HepG2 (cell line): ENCODE measurements at regions not wholly inside any gene's neighbourhood (a gene's known extent, or its start where the extent isn't known, plus 50 kb on each side); places are given as distances from the start of the nearest gene placed in this dataset.

Experiments
- ATAC-seq: fragments of 200-7000 bp; cut with Tn5 transposase; 3 replicates; pipeline ENCODE4 v1.9.1; 2020; ENCODE audit warnings: mild to moderate bottlenecking, moderate library complexity
- BruUV-seq: library from RNA; stranded (reverse); fragments of 400-500 nt; replicated peaks from 2 replicates; lab custom pipeline; 2021; lab: Mats Ljungman, UMichigan
- CTCF ChIA-PET: fragments of 300-600 bp; formaldehyde crosslinking; extraction: SDS; loops from one replicate; lab custom pipeline; 2021; ENCODE audit warnings: low total read pairs, inconsistent platforms, low intra/inter-chr PET ratio; lab: Yijun Ruan, JAX
- POLR2A ChIA-PET: fragments of 350-600 bp; sonication (Branson Sonifier 250); formaldehyde crosslinking; loops from one replicate; lab custom pipeline; 2020; ENCODE audit warnings: antibody characterized with exemption, inconsistent platforms; lab: Yijun Ruan, JAX
- DNase-seq: peaks from one replicate; pipeline ENCODE4 v3.0.0-alpha.2; 2015; ENCODE audit warnings: low spot score
- FAIRE-seq: peaks from 3 replicates; lab custom pipeline; 2011; peaks lifted over from hg19 to GRCh38; lab: Jason Lieb, UNC
- H2AFZ ChIP-seq: one replicate; pipeline ENCODE4 v1.6.1; 2011; ENCODE audit warnings: low read length, inconsistent platforms
- H3K27ac ChIP-seq: fragments of 300-600 bp; 3 replicates; pipeline ENCODE4 v1.8.0; 2011; ENCODE audit warnings: mixed run types, mild to moderate bottlenecking, mixed read lengths, low read length, inconsistent platforms; ENCODE audit not compliant: insufficient read depth; ENCODE audit errors: extremely low read length
- H3K27me3 ChIP-seq, 2 experiments: fragments of 200-600 bp in 1 of 2; 2 replicates in 1 of 2; 3 replicates in 1 of 2; pipeline versions ENCODE4 v1.6.0 to v1.8.0; 2011; ENCODE audit warnings: low read length in 2 of 2, mild to moderate bottlenecking in 2 of 2, moderate library complexity in 2 of 2, inconsistent platforms in 1 of 2; ENCODE audit not compliant: insufficient read depth in 2 of 2, control insufficient read depth in 1 of 2
- H3K36me3 ChIP-seq, 2 experiments: fragments of 200-600 bp in 1 of 2; replicated peaks in 1 of 2; 2 replicates in 1 of 2; 3 replicates in 1 of 2; pipeline versions ENCODE4 v1.5.1 to v1.8.0; 2011; ENCODE audit warnings: low read length in 2 of 2, inconsistent platforms in 1 of 2; ENCODE audit not compliant: insufficient read depth in 2 of 2, control insufficient read depth in 1 of 2
- H3K4me1 ChIP-seq: 2 replicates; pipeline ENCODE4 v1.5.1; 2012; ENCODE audit warnings: low read length, inconsistent platforms; ENCODE audit not compliant: insufficient read depth
- H3K4me2 ChIP-seq: 2 replicates; pipeline ENCODE4 v1.6.0; 2011; ENCODE audit warnings: low read depth, low read length, inconsistent platforms
- H3K4me3 ChIP-seq, 3 experiments: fragments of 200-600 bp in 1 of 3; sonication (generic), shearing (Covaris generic) in 1 of 3; replicated peaks in 1 of 3; 2 replicates each; pipeline ENCODE4 v1.5.1; 2011 to 2016; ENCODE audit warnings: low read length in 3 of 3, inconsistent platforms in 2 of 3, low read depth in 2 of 3, mild to moderate bottlenecking in 2 of 3, control low read depth in 1 of 3, mixed read lengths in 1 of 3; ENCODE audit not compliant: insufficient read depth in 1 of 3
- H3K79me2 ChIP-seq: one replicate; pipeline ENCODE4 v1.6.1; 2011; ENCODE audit warnings: low read length, inconsistent platforms; ENCODE audit not compliant: insufficient read depth
- H3K9ac ChIP-seq: 2 replicates; pipeline ENCODE4 v1.6.0; 2011; ENCODE audit warnings: mild to moderate bottlenecking, low read depth, low read length, inconsistent platforms; ENCODE audit not compliant: insufficient read depth
- H3K9me3 ChIP-seq: 2 replicates; pipeline ENCODE4 v1.5.1; 2012; ENCODE audit warnings: mild to moderate bottlenecking, low read length
- H4K20me1 ChIP-seq: 2 replicates; pipeline ENCODE4 v1.6.0; 2011; ENCODE audit warnings: inconsistent platforms, mild to moderate bottlenecking, low read length, moderate library complexity; ENCODE audit not compliant: insufficient read depth
- EEA1 ChIP-seq: sonication (generic); formaldehyde crosslinking; IDR thresholded peaks from 2 replicates; pipeline ENCODE4 v1.5.1; 2020; ENCODE audit warnings: mild to moderate bottlenecking, missing genetic modification reagents, borderline replicate concordance
- PRDM10 ChIP-seq: sonication (generic); formaldehyde crosslinking; IDR thresholded peaks from 2 replicates; pipeline ENCODE4 v1.4.0; 2020; ENCODE audit warnings: low read depth, missing genetic modification reagents
- RELA ChIP-seq: sonication (generic); formaldehyde crosslinking; IDR thresholded peaks from 2 replicates; pipeline ENCODE4 v1.4.0; 2020; ENCODE audit warnings: missing genetic modification reagents
- SALL1 ChIP-seq: sonication (generic); formaldehyde crosslinking; IDR thresholded peaks from 2 replicates; pipeline ENCODE4 v1.8.0; 2022; ENCODE audit warnings: mild to moderate bottlenecking, missing genetic modification reagents
- SNAI1 ChIP-seq: sonication (generic); formaldehyde crosslinking; IDR thresholded peaks from 2 replicates; pipeline ENCODE4 v1.5.0; 2020; ENCODE audit warnings: mild to moderate bottlenecking, missing genetic modification reagents, borderline replicate concordance
- SNRNP70 ChIP-seq: fragments of 200-400 bp; formaldehyde crosslinking; IDR thresholded peaks from 2 replicates; pipeline ENCODE4 v1.6.1; 2017; ENCODE audit warnings: mild to moderate bottlenecking, low read depth, low read length, moderate library complexity
- ZFAT ChIP-seq: sonication (generic); formaldehyde crosslinking; conservative IDR thresholded peaks from 2 replicates; pipeline ENCODE4 v1.8.1; 2023; ENCODE audit warnings: missing genetic modification reagents, inconsistent platforms
- ZNF678 ChIP-seq: sonication (generic); formaldehyde crosslinking; IDR thresholded peaks from 2 replicates; pipeline ENCODE4 v1.4.0; 2020; ENCODE audit warnings: mild to moderate bottlenecking, missing genetic modification reagents
- WGBS: methylation state at CpG from one replicate; pipeline ENCODE4 v1.1.6; 2017; ENCODE audit warnings: low lambda C conversion rate; 5-methylcytosine and 5-hydroxymethylcytosine counted together
- in situ Hi-C: cut with HindIII; loops from 2 replicates; pipeline ENCODE4 v1.10.0; 2017; ENCODE audit warnings: low pct_unique_long_range_greater_than_20kb; ENCODE audit not compliant: extremely low pct_ligation_motif_present
- intact Hi-C: fragments of 100-400 bp; cut with micrococcal nuclease; formaldehyde crosslinking; loops from one replicate; pipeline ENCODE4 v1.10.0; 2022; ENCODE audit not compliant: unreplicated experiment

- intact Hi-C loops = no loop called here
Measured at GRCh38 chr13:26483546-26483945, 73.9 kb upstream of the WASF3 start.

More at GRCh38 chr13:26483546-26483945, 73.9 kb upstream of the WASF3 start:
- Histone ChIP-seq H3K27ac (no peak overlapping the region), H3K4me1 (no peaks in the 10 kb centered on the region), H3K4me3 (no peak overlapping the region), H3K9me3 (no peaks in the 10 kb centered on the region), H2AFZ (no peak overlapping the region), H3K79me2 (no peaks in the 10 kb centered on the region)
- CTCF ChIA-PET = interaction anchor here (1.1 to 2.4 kb wide), 2 partner anchors 13 to 215 kb away, joined by 3 to 27 read pairs; no protein-coding TSS in a partner anchor
- no peak for TF ChIP-seq ZFAT (CRISPR knock-in tag)
- no peak for TF ChIP-seq EEA1 (CRISPR knock-in tag)
- TF ChIP-seq ZNF678 (CRISPR knock-in tag) = no peak
- TF ChIP-seq SNRNP70 = no peak
- no peak for TF ChIP-seq SNAI1 (CRISPR knock-in tag)
- TF ChIP-seq RELA = no peak
- no peak for TF ChIP-seq SALL1 (CRISPR knock-in tag)
- no peak for TF ChIP-seq PRDM10 (CRISPR knock-in tag)
- TF ChIP-seq, all 625 proteins: peak for 0
- Histone ChIP-seq H3K4me2 (no peak overlapping the region), H3K36me3 (no peaks in the 10 kb centered on the region), H4K20me1 (no peaks in the 10 kb centered on the region), H3K27me3 (peaks cover 2 to 23% of the 10 kb centered on the region in 2 experiments; a peak in 4 of 5 replicates), H3K9ac (no peak overlapping the region)
- no peak for ATAC-seq
- 13% methylated on average over 3 of the region's 9 CpGs for WGBS
- no peak for DNase-seq
- no TSS peak for BruUV-seq
- POLR2A ChIA-PET = no interaction called here
- in situ Hi-C loops = loop anchor here (5.0 kb wide), 1 partner anchor 214 kb away; no protein-coding TSS in a partner anchor
- FAIRE-seq = no peak
